ENCODE measurements at regions not wholly inside any gene's neighbourhood (a gene's known extent, or its start where the extent isn't known, plus 50 kb on each side); places are given as distances from the start of the nearest gene placed in this dataset.
"Not testable (repeated sequence)": the region's sequence is repeated elsewhere in the genome, so short reads cannot be mapped to it uniquely, and the experiment has no call there.

DNA sequence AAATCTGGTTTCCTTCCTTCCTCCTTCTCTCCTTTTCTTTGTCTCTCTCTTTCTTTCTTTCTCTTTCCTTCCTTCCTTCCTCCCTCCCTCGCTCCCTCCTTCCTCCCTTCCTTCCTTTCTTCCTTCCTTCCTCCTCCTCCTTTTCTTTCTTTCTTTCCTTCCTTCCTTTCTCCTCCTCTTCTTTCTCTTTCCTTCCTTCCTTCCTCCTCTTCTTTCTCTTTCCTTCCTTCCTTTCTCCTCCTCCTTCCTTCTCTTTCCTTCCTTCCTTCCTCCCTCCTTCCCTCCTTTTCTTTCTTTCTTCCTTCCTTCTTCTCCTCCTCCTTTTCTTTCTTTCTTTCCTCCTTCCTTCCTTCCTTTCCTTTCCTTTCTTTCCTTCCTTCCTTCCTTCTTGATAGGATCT, 61.2 kb downstream of the VIP start:
- no peak for DNase-seq

DNA sequence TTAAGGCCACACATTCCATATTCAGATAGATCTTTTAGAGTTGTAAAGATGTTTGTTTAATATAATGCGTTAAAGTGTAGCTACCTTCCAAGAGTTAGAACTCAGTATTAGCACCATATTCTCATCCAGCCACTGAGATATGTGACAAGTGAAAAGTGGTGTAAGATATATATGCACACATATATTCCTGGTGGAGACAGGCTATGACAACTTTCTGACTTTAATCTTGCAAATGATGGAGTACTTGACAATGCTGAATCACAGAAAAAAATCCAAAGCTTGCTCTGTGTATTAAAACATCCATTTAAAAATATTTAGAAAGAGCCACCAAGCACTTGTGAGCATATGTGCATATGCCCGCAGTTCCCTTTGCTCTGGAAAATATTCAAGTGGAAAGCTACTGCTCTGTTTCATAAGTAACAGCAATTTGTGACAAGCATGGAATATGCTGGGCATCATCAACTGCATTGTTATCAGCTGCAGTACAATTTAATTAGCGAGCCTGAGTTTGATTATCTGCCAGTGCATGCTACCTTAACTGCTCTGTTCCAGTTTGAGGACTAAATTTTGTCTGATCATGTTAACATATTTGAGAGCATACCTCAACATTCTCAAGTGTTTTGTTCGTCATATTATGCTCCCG, 64.8 kb downstream of the VIP start:
- no peak for DNase-seq

DNA sequence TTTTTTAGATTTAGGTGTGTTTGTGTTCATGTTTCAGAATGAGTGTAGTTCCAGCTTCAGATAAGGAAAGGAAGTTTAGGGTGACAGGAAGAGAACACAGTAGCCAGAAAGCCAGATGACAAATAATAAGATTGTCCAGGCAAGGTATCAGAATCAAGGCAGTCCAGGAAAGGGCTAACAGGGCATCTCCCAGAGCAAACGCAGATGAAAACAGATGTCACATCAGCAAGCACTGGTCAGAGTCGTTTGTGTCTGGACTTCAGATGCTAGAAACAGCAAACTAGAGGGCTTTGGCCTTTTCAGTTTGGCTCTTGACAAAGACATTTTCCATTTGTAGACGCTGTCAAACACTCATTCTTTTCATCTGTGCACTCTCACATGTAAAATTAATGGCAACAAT, 65.5 kb downstream of the VIP start:
- no peak for DNase-seq

- DNase-seq = no peak
Measured at GRCh38 chr6:152821525-152821924, 70.9 kb downstream of the VIP start.

GRCh38 chr6:152824666-152825065, 74.1 kb downstream of the VIP start:
- DNase-seq = no peak

DNA sequence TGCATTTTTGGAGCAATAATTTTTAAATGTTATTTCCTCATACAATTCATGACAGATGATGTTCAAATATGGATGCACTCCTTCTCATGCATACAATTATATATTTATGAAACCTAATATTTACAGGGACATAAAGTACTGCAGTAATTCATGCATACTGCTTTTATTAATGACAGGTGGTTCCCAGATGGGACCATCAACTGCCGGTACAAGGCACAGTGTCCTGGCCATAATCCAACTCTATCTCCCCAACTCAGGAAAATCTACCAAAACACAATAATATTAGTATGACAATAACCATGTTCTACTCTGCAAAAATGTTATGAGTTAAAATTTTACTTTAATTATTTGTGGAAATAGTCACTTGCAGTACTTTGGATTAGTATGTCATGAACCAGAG, 77.8 kb downstream of the VIP start:
- DNase-seq = no peak

GRCh38 chr6:152834366-152834765, 83.8 kb downstream of the VIP start:
- DNase-seq = not testable (repeated sequence)

GRCh38 chr6:152836523-152836922, 85.9 kb downstream of the VIP start:
- DNase-seq = no peak

GRCh38 chr6:152845421-152845820, 94.8 kb downstream of the VIP start:
- DNase-seq = no peak

GRCh38 chr6:152846825-152847224, 96.2 kb downstream of the VIP start:
- no peak for DNase-seq

GRCh38 chr6:152848919-152849318, 98.3 kb downstream of the VIP start:
- DNase-seq = no peak

DNA sequence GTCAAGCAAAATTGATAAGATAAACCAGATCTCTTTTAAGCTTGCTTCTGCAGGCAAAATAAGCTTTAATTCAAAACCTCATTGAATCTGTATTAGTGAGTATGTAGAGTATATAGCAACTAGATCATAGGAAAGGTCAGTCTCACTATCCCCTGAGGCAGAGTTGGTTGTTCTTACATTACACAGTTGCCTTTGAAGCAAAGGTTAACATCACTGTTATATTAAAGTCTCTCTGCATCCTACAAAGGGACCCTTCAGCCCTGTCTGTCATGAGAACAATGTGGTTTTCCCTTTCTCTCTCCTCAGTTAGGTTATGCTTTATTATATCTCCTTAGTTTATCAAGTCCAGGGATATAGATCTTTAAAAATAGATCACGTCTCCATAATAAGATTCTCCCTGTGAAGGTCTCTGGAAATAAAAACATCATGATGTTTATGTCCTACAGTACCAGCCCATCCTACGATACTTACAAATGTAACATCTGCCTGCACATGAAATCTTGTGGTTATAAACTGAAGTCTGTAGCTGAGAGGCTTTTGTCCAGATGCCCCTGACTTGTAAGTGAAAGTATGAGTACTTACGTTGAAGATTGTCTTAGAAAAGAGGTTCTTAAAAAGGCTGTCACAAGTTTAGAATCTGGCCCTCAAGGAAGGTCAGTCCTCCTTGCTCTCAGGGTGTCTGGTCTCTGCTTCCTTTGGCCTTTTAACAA, 103.6 kb downstream of the VIP start:
- DNase-seq = no peak

DNA sequence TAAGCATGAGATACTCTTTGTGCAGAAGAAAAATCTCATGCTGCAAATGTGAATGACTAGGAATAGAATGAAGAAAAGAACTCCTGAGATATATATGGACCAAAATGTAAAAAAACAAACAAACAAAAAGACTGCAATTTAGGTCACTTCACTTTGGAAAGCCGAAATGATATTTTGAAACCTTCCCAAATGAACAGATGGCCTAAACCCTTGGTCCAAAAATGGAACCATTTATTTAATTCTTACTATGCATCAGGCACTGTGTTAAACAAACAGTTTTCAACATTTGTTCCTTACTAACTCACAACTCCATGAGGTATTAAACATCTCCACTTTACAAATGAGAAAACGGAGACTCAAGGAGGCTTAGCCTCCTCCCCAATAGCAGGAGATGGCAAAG, 107.5 kb downstream of the VIP start:
- no peak for DNase-seq

DNA sequence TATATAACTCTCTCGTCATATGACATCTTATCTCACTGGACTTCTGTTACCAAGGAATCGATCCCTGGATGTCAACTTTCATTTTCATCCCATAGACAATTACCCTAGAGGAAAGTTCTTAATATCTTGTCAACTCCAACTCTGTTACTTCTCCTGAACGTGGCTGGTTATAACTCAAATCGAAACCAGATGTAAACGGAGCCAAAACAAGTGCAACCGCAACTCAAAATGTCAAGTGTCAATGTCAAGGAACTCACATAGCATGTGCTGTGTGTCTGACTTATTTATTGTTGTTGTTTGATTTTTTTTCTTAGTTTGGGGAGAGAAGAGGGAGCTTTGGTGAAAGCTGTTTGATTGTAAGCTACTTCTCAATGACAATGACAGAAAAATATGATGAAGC, 108.6 kb downstream of the VIP start:
- no peak for DNase-seq

GRCh38 chr6:152863618-152864326, 113.2 kb downstream of the VIP start:
- DNase-seq = peak; percentile 62

- DNase-seq = no peak
Measured at GRCh38 chr6:152874267-152874666, 108.6 kb downstream of the FBXO5 start.

- no peak for DNase-seq
Measured at GRCh38 chr6:152874846-152875568, 107.8 kb downstream of the FBXO5 start.

DNA sequence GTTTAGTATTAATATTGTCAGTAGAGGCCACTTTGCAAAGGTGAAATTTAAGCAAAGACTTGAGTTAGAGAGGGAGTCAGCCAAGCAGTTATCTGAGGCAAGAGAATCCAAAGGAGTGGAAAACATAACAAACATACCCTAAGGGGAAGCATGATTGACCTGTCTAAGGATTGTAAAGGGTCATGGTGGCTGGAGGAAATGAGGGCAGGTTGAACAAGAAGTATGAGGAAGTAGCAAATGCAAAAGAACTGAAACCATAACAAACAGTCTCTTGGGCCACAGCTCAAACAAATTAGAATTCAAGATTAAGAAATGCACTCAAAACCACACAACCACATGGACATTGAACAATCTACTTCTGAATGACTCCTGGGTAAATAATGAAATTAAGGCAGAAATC, 103.2 kb downstream of the FBXO5 start:
- DNase-seq = no peak

DNA sequence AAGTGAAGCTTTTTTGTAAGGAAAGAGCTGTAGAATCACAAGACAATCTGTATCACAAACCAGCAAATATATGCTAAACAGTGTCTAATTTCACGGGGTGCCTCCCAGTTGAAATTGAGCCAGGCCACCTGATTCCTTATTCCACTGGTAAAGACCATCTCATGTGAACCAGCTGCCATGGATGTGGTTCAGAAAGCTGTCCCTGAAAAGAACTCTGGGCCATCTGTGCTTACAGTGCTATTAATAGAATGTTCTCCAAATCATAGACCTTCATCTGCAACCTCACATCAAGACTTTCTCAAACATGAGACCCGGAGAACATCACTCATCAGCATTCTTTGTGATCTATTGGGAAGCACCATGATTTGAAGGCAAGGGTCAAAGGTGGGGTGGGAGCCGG, 89.7 kb downstream of the FBXO5 start:
- DNase-seq = no peak

DNA sequence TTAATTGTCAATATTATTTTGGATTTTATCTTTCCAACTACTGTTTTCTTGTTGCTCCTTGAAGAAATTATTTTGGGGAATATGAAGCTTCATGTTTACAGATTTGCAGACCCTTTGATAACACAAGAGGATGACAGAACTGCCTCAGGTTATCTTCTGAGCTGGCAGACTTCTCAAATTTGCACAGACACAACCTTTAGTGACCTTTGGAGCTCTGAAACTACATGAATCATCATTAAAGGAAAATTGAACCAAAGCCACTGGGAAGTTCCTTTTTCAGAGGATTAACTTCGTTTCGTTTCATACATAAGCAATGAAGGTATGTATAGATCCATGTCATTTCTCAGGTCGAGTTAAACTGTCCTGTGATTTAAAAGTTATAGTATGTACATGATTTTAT, 85.9 kb downstream of the FBXO5 start:
- no peak for DNase-seq

GRCh38 chr6:152897807-152898399, 84.9 kb downstream of the FBXO5 start:
- no peak for DNase-seq

- DNase-seq = no peak
Measured at GRCh38 chr6:152904678-152905077, 78.2 kb downstream of the FBXO5 start.

All from SHP77 treated with DMSO at 0.1 percent for 48 hours (cell line).